Neural cell (in vitro differentiated cells): ENCODE measurements at regions not wholly inside any gene's neighbourhood (a gene's known extent, or its start where the extent isn't known, plus 50 kb on each side); places are given as distances from the start of the nearest gene placed in this dataset.

Experiments
- H2AFZ ChIP-seq: fragments of 200-600, 300-800 bp; sonication (generic), shearing (Covaris generic); 2 replicates; pipeline ENCODE4 v1.6.0; 2014; ENCODE audit warnings: low read depth, mild to moderate bottlenecking, antibody characterized with exemption, low read length, moderate library complexity
- H3F3A ChIP-seq: fragments of 200-600 bp; shearing (Covaris generic); 2 replicates; pipeline ENCODE4 v1.6.1; 2016; ENCODE audit warnings: mild to moderate bottlenecking, moderate library complexity, mixed read lengths, antibody characterized with exemption, low read length; ENCODE audit not compliant: insufficient read depth, poor library complexity, severe bottlenecking
- H3K27ac ChIP-seq: fragments of 200-600, 300-800 bp; sonication (generic), shearing (Covaris generic); 2 replicates; pipeline ENCODE4 v1.5.1; 2014; ENCODE audit warnings: mild to moderate bottlenecking, low read length, moderate library complexity
- H3K27me3 ChIP-seq: fragments of 300-800, 200-600 bp; sonication (generic), shearing (Covaris generic); 2 replicates; pipeline ENCODE4 v1.6.0; 2014; ENCODE audit warnings: mild to moderate bottlenecking, low read depth, low read length, moderate library complexity; ENCODE audit not compliant: insufficient read depth
- H3K36me3 ChIP-seq: fragments of 300-800, 200-600 bp; sonication (generic), shearing (Covaris generic); 2 replicates; pipeline ENCODE4 v1.5.1; 2014; ENCODE audit warnings: mild to moderate bottlenecking, antibody characterized with exemption, low read length, moderate library complexity; ENCODE audit not compliant: insufficient read depth
- H3K4me2 ChIP-seq: fragments of 300-800, 200-600 bp; sonication (generic), shearing (Covaris generic); 2 replicates; pipeline ENCODE4 v1.6.0; 2014; ENCODE audit warnings: mild to moderate bottlenecking, low read length
- H3K4me3 ChIP-seq: fragments of 300-800, 200-600 bp; sonication (generic), shearing (Covaris generic); 2 replicates; pipeline ENCODE4 v1.5.1; 2014; ENCODE audit warnings: mild to moderate bottlenecking, low read length, moderate library complexity
- H3K79me2 ChIP-seq: fragments of 200-600 bp; shearing (Covaris generic); replicated peaks from 2 replicates; pipeline ENCODE4 v1.6.0; 2014; ENCODE audit warnings: mild to moderate bottlenecking, low read length, moderate library complexity; ENCODE audit not compliant: insufficient read depth
- H3K9ac ChIP-seq: fragments of 300-800, 200-600 bp; sonication (generic), shearing (Covaris generic); 2 replicates; pipeline ENCODE4 v1.6.1; 2016; ENCODE audit warnings: mild to moderate bottlenecking, low read length, mixed read lengths
- H3K9me2 ChIP-seq: fragments of 200-600 bp; shearing (Covaris generic); 2 replicates; pipeline ENCODE4 v1.6.1; 2016; ENCODE audit warnings: mild to moderate bottlenecking, low read length, mixed read lengths; ENCODE audit not compliant: insufficient read depth
- H3K9me3 ChIP-seq: fragments of 200-600, 300-800 bp; sonication (generic), shearing (Covaris generic); 2 replicates; pipeline ENCODE4 v1.6.1; 2016; ENCODE audit warnings: mild to moderate bottlenecking, mixed run types, low read length, moderate library complexity, mixed read lengths
- H4K20me1 ChIP-seq: fragments of 200-600 bp; shearing (Covaris generic); 2 replicates; pipeline ENCODE4 v1.6.1; 2016; ENCODE audit warnings: mild to moderate bottlenecking, mixed run types; ENCODE audit not compliant: insufficient read depth
- EP300 ChIP-seq: fragments of 450-650 bp; conservative IDR thresholded peaks from 2 replicates; pipeline ENCODE4 v1.6.1; 2014; ENCODE audit warnings: antibody characterized with exemption, mild to moderate bottlenecking, moderate library complexity; ENCODE audit not compliant: poor library complexity, severe bottlenecking
- EZH2 ChIP-seq: fragments of 200-600, 300-800 bp; shearing (Covaris generic), sonication (generic); IDR thresholded peaks from 2 replicates; pipeline ENCODE4 v1.6.1; 2014; ENCODE audit warnings: antibody characterized with exemption, low read length, borderline replicate concordance, mild to moderate bottlenecking; ENCODE audit not compliant: insufficient read depth, poor library complexity, severe bottlenecking
- MXI1 ChIP-seq: fragments of 450-650 bp; conservative IDR thresholded peaks from 2 replicates; pipeline ENCODE4 v1.6.1; 2014; ENCODE audit warnings: antibody characterized with exemption, mild to moderate bottlenecking; ENCODE audit not compliant: poor library complexity, severe bottlenecking
- POLR2AphosphoS5 ChIP-seq: IDR thresholded peaks from 2 replicates; pipeline ENCODE4 v1.6.1; 2012
- RAD21 ChIP-seq: fragments of 450-650 bp; conservative IDR thresholded peaks from 2 replicates; pipeline ENCODE4 v1.6.1; 2014; ENCODE audit warnings: antibody characterized with exemption, mild to moderate bottlenecking, moderate library complexity
- REST ChIP-seq: IDR thresholded peaks from 2 replicates; pipeline ENCODE4 v1.6.1; 2012; ENCODE audit warnings: borderline replicate concordance
- SMC3 ChIP-seq: fragments of 450-650 bp; conservative IDR thresholded peaks from 2 replicates; pipeline ENCODE4 v1.6.1; 2014; ENCODE audit warnings: antibody characterized with exemption, mild to moderate bottlenecking, moderate library complexity; ENCODE audit not compliant: poor library complexity
- TAF1 ChIP-seq: IDR thresholded peaks from 2 replicates; pipeline ENCODE4 v1.6.1; 2012; ENCODE audit warnings: low read depth
- TF ChIP-seq, protein P1 (sequence below): fragments of 450-650 bp; IDR thresholded peaks from 2 replicates; pipeline ENCODE4 v1.5.1; 2014; ENCODE audit warnings: antibody characterized with exemption, mild to moderate bottlenecking, moderate library complexity; ENCODE audit not compliant: poor library complexity, severe bottlenecking

DNA sequence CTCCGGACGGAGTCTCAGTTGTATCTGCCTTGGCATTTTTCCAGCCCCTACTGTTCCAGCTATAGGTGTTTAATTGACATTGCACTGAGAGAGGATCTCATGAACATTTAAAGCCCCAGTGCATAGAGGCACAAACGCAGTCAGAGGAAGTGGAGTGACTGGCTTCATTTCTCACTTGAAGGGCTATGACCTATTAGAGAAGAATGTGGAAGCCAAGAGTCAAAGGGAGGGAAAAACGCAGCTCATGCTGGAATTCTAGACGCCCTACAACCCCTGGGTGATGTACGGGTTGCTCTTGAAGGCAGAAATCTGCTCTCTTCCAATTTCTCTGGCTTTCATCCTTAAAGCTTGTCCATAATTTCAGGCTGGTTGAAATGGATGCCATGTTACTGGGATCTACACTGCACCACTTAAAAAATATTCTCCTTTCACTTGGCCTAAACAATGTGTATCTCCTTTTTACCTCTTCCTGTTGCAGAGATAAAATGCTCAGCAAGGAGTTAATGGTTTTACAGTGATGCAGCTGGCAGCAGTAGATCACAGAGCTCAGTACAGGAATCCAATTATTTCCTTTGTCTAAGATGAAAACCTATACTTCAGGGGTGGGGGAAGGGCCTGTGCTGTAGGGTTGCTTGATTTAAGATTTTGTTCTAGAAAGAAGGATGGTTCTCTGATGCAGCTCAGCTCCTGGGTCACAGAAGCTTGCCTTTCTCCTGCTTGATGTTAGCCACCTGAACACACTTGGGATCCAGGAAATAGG lies 61.8 kb upstream of the MAMDC2 start:
- H3K4me2 ChIP-seq, result no peak overlapping the region
- H3K36me3 ChIP-seq, result no peaks in the 10 kb centered on the region
- no peaks in the 10 kb centered on the region for H3K27me3 ChIP-seq
- H3K9me3 ChIP-seq, result no peaks in the 10 kb centered on the region
- TF ChIP-seq TAF1 (no peak), SMC3 (no peak), RAD21 (peak; percentile 14), MXI1 (no peak), EZH2 (no peak), REST (peak; percentile 34), EP300 (no peak), POLR2AphosphoS5 (no peak)
- TF ChIP-seq, protein P1, sequence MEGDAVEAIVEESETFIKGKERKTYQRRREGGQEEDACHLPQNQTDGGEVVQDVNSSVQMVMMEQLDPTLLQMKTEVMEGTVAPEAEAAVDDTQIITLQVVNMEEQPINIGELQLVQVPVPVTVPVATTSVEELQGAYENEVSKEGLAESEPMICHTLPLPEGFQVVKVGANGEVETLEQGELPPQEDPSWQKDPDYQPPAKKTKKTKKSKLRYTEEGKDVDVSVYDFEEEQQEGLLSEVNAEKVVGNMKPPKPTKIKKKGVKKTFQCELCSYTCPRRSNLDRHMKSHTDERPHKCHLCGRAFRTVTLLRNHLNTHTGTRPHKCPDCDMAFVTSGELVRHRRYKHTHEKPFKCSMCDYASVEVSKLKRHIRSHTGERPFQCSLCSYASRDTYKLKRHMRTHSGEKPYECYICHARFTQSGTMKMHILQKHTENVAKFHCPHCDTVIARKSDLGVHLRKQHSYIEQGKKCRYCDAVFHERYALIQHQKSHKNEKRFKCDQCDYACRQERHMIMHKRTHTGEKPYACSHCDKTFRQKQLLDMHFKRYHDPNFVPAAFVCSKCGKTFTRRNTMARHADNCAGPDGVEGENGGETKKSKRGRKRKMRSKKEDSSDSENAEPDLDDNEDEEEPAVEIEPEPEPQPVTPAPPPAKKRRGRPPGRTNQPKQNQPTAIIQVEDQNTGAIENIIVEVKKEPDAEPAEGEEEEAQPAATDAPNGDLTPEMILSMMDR, result no peak
- no peaks in the 10 kb centered on the region for H3F3A ChIP-seq
- peak overlapping the region; percentile 43 for H3K27ac ChIP-seq
- no peaks in the 10 kb centered on the region for H3K79me2 ChIP-seq
- peak overlapping the region; percentile 34 for H2AFZ ChIP-seq
- H3K9ac ChIP-seq, result no peak overlapping the region
- H4K20me1 ChIP-seq, result no peaks in the 10 kb centered on the region
- peak overlapping the region; percentile 8 for H3K4me3 ChIP-seq
- H3K9me2 ChIP-seq, result no peaks in the 10 kb centered on the region

GRCh38 chr9:69984831-69985230 lies 58.8 kb upstream of the MAMDC2 start:
- Histone ChIP-seq H3K9me3 (no peaks in the 10 kb centered on the region), H4K20me1 (no peaks in the 10 kb centered on the region), H3K4me2 (no peak overlapping the region), H3F3A (no peaks in the 10 kb centered on the region), H3K27me3 (no peaks in the 10 kb centered on the region), H3K27ac (no peak overlapping the region), H3K79me2 (no peaks in the 10 kb centered on the region), H3K36me3 (no peaks in the 10 kb centered on the region), H2AFZ (no peak overlapping the region), H3K9ac (no peak overlapping the region), H3K9me2 (no peaks in the 10 kb centered on the region), H3K4me3 (no peak overlapping the region)
- TF ChIP-seq EP300 (no peak), POLR2AphosphoS5 (peak; percentile 12)
